ENCODE measurements at regions not wholly inside any gene's neighbourhood (a gene's known extent, or its start where the extent isn't known, plus 50 kb on each side); places are given as distances from the start of the nearest gene placed in this dataset.

DNA sequence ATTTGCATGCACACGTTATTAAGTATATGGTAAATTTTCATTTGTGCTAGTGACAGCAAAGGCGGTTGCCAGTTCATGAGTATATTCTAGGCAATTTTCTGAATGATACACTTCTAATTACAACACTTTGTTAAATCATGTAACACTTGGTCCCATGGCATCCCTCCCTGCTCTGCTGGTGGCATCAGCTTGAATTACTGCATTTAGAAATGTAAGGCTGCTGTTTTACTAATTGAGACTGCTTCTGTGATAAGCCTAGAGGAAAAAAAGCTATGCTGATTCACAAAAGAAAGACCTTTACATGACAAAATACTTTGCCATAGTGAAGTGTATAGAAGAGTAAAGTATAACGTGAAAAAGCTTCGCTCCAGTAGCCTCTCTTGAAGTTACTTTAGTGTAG is 636.1 kb downstream of the KCNH5 start:
- TF ChIP-seq, protein P1, sequence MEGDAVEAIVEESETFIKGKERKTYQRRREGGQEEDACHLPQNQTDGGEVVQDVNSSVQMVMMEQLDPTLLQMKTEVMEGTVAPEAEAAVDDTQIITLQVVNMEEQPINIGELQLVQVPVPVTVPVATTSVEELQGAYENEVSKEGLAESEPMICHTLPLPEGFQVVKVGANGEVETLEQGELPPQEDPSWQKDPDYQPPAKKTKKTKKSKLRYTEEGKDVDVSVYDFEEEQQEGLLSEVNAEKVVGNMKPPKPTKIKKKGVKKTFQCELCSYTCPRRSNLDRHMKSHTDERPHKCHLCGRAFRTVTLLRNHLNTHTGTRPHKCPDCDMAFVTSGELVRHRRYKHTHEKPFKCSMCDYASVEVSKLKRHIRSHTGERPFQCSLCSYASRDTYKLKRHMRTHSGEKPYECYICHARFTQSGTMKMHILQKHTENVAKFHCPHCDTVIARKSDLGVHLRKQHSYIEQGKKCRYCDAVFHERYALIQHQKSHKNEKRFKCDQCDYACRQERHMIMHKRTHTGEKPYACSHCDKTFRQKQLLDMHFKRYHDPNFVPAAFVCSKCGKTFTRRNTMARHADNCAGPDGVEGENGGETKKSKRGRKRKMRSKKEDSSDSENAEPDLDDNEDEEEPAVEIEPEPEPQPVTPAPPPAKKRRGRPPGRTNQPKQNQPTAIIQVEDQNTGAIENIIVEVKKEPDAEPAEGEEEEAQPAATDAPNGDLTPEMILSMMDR (conservative IDR thresholded peaks at IDR 0.05): no peak
- no peak overlapping the region for H3K27ac ChIP-seq

DNA sequence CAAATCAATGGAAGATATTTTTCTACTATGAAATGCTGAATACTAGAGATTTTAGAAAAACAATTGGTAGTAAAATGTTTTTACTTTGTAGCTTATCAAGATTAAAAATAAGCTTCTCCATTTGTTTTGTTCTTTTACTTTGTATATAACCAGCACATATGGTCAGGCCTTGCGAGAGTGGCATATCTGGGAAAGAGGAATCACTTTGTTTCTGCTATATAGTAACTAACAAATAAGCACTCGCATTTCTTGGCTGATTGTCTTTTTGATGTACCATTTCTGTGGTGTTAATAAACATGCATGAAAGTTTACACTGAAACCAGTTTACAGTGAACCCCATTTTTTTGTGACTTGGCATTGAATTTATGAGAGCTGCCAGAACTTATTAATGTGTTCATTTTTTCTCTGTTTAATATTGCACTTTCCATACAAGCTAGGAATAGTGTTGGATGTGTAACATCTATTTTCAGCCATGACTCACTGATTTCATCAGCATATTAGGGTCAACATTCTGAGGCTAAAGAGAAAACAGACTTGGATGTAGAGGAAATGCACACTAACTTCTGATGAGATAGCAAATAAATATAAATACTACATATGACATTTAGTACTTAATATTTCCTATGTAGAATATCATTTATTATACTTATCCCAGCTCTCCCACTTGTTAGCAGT is 635.5 kb downstream of the KCNH5 start:
- TF ChIP-seq, protein P1 (conservative IDR thresholded peaks at IDR 0.05): no peak
- H3K27ac ChIP-seq: no peak overlapping the region

DNA sequence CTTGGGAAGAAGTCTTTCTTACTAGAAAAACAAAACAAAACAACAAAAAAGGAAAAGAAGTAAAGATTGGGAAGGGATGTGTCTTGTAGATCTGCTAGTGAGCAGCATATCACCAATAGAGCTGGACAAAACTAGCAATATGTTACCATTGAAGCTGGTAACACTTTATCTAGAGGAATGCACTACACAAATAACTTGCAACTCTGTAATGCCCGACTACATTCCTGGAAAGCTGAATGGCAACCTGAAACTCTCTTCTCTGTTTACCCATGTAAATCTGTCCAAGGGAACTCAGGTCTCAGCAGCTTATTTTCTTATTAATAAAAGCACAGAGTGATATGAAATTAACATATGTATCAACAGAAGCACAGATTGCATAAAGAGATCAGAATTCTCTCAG is 624.4 kb downstream of the KCNH5 start:
- H3K27ac ChIP-seq: no peak overlapping the region
- TF ChIP-seq, protein P1 (conservative IDR thresholded peaks at IDR 0.05): no peak

DNA sequence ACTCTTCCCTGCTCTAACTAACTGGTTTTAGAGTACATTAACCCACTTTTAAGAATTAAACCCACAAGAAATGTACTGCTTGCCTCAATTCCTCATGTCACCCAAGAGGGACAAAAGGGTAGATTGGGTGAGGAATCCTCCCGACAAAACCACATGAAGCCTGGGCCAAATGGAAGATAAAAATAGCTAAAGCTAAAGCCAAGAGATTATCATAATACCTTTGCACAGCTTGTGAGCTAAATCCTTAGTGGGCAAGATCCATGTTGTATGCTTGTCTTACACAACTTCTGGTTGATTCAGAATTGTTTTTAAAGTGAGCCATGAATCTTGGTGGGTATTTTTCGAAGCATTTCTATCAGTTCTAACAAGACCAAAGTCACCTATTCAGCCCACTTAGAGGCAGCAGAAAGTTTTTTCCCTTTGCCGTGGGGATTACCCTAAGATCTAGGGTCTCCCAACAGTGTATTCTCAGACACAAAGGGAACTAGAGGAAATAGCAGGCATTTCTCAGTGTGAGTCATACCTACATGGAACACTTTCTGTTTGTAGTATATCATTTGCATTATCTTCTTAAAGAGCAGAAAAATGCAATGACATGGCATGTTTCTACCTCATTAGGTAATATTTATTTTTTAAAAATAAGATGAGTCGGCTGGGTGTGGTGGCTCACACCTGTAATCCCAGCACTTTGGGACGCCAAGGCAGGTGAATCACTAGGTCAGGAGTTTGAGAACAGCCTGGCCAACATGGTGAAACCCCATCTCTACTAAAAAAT is 616.6 kb downstream of the KCNH5 start:
- no peak overlapping the region for H3K27ac ChIP-seq
- TF ChIP-seq, protein P1 (conservative IDR thresholded peaks at IDR 0.05): no peak

DNA sequence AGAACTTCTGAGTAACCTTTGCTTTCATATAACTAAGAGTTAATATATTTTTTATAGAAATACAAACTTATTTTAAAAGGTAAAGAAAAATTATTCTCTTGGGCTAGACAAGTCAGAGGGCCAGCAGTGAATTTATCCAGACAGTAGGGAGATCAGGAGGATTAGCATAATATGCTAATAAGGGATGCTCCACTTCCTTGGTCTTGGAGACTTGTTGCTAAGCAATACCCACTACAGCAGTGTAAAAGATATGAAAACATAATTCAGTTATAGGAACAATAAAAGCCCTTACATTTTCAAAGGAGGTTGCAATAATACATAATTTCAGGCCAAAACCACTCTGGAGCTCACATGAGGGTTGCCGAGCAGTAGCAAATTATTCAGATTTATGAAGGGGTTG is 615.6 kb downstream of the KCNH5 start:
- no peak overlapping the region for H3K27ac ChIP-seq
- TF ChIP-seq, protein P1 (conservative IDR thresholded peaks at IDR 0.05): no peak

DNA sequence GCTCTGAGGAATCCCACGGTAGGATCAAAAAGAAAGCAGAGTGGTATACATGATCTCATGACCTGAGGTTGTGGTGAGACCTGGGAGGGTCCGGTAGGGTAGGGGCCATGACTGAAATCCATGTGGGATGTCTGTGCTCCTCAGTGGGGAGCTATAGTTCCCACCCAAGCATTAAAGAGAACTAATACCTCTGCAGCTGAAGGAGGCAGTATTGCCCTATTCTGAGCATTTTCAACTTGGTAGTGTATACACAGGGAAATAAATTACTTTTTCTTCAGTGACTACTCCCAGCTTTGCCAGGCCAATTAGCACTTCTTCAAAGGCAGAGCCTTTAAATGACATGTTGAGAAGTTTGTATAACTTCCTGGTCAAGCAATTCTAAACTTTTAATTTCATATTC is 613.8 kb downstream of the KCNH5 start:
- no peak overlapping the region for H3K27ac ChIP-seq
- TF ChIP-seq, protein P1 (conservative IDR thresholded peaks at IDR 0.05): no peak

DNA sequence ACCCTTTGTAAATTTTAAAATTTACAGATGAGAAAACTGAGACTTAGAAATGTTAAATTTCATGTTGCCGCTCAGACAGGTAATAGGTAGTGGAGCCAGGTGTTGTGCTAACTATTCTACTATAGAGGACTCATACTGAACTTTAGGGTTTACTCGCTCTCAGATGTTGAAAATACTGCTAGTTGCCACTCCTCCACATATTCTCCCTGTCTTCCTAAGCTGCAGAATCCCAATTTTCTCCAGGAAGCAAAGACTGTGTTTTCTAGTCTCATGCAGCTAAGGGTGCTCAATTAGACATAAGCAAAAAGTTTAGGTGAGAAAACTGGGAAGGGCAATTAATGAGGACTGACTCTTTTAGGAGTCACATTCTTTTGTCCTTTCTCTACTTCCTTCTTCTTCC is 612.3 kb downstream of the KCNH5 start:
- H3K27ac ChIP-seq: no peak overlapping the region
- TF ChIP-seq, protein P1 (conservative IDR thresholded peaks at IDR 0.05): no peak

Measured in VCaP (cell line).